PC-9 (cell line): ENCODE measurements at regions not wholly inside any gene's neighbourhood (a gene's known extent, or its start where the extent isn't known, plus 50 kb on each side); places are given as distances from the start of the nearest gene placed in this dataset.

ENCODE experiments used
- BruUV-seq: library from RNA; stranded (reverse); fragments of 400-500 nt; replicated peaks from 2 replicates; lab custom pipeline; 2021; lab: Mats Ljungman, UMichigan
- CTCF ChIA-PET: fragments of 300-600 bp; sonication (Branson Sonifier 250); formaldehyde crosslinking; loops from one replicate; lab custom pipeline; 2022; ENCODE audit warnings: antibody characterized with exemption; lab: Charles Lee
- POLR2A ChIA-PET: fragments of 300-600 bp; sonication (Branson Sonifier 250); formaldehyde crosslinking; loops from one replicate; lab custom pipeline; 2022; ENCODE audit warnings: antibody characterized with exemption; ENCODE audit not compliant: unreplicated experiment; lab: Charles Lee
- DNase-seq, 2 experiments: peaks; one replicate each; pipeline versions ENCODE4 v3.0.0 to v3.0.0-alpha.2; 2015 to 2022; ENCODE audit warnings: mixed read lengths in 1 of 2
- H2AFZ ChIP-seq: fragments of 200-600 bp; sonication (generic); 2 replicates; pipeline ENCODE4 v1.8.1; 2017; ENCODE audit warnings: antibody characterized with exemption
- H3F3A ChIP-seq: fragments of 200-600 bp; sonication (generic); 2 replicates; pipeline ENCODE4 v1.8.1; 2017; ENCODE audit warnings: antibody characterized with exemption, mild to moderate bottlenecking, low read depth; ENCODE audit not compliant: insufficient read depth
- H3K27ac ChIP-seq: fragments of 200-600 bp; sonication (generic); 2 replicates; pipeline ENCODE4 v1.6.1; 2016; ENCODE audit warnings: mixed run types
- H3K27me3 ChIP-seq: fragments of 200-600 bp; sonication (generic); 2 replicates; pipeline ENCODE4 v1.6.1; 2016; ENCODE audit warnings: low read depth, mixed run types; ENCODE audit not compliant: insufficient read depth
- H3K36me3 ChIP-seq: fragments of 200-600 bp; sonication (generic); 2 replicates; pipeline ENCODE4 v1.6.1; 2016; ENCODE audit warnings: low read depth, mixed run types
- H3K4me1 ChIP-seq: fragments of 200-600 bp; sonication (generic); replicated peaks from 2 replicates; pipeline ENCODE4 v1.6.1; 2016; ENCODE audit warnings: mixed run types; ENCODE audit not compliant: insufficient read depth
- H3K4me2 ChIP-seq: fragments of 200-600 bp; sonication (generic); 2 replicates; pipeline ENCODE4 v1.6.1; 2017; ENCODE audit warnings: mixed run types
- H3K4me3 ChIP-seq: fragments of 200-600 bp; sonication (generic); 2 replicates; pipeline ENCODE4 v1.6.1; 2016; ENCODE audit warnings: mixed run types
- H3K79me2 ChIP-seq: fragments of 200-600 bp; sonication (generic); 2 replicates; pipeline ENCODE4 v1.6.1; 2017; ENCODE audit warnings: low read depth, mixed run types
- H3K9me2 ChIP-seq: fragments of 200-600 bp; sonication (generic); 2 replicates; pipeline ENCODE4 v1.8.1; 2017; ENCODE audit warnings: mild to moderate bottlenecking; ENCODE audit not compliant: insufficient read depth
- H3K9me3 ChIP-seq: fragments of 200-600 bp; sonication (generic); 2 replicates; pipeline ENCODE4 v1.8.1; 2016; ENCODE audit warnings: low read depth; ENCODE audit not compliant: insufficient read depth
- H4K20me1 ChIP-seq: fragments of 200-600 bp; sonication (generic); 2 replicates; pipeline ENCODE4 v1.8.1; 2017; ENCODE audit not compliant: insufficient read depth
- CTCF ChIP-seq: fragments of 200-600 bp; sonication (generic); conservative IDR thresholded peaks from 2 replicates; pipeline ENCODE4 v1.6.1; 2017; ENCODE audit warnings: mixed run types, antibody characterized with exemption, mild to moderate bottlenecking, moderate library complexity
- EZH2 ChIP-seq: fragments of 200-600 bp; sonication (generic); IDR thresholded peaks from 2 replicates; pipeline ENCODE4 v1.8.0; 2017; ENCODE audit warnings: antibody characterized with exemption, low read depth
- intact Hi-C: fragments of 100-400 bp; cut with micrococcal nuclease; formaldehyde crosslinking; loops from one replicate; pipeline ENCODE4 v1.10.0; 2022; ENCODE audit not compliant: unreplicated experiment

GRCh38 chr4:140211693-140212092 is 57.7 kb upstream of the MAML3 start:
- CTCF ChIA-PET: interaction anchor here (0.7 kb wide), 1 partner anchor 502 kb away, joined by 3 read pairs; no protein-coding TSS in a partner anchor
- Histone ChIP-seq H3F3A (peaks cover 20% of the 10 kb centered on the region; the same call in 1 of the 2 replicates), H2AFZ (no peak overlapping the region), H3K9me2 (no peaks in the 10 kb centered on the region), H3K4me1 (peaks cover 33% of the 10 kb centered on the region), H3K79me2 (no peaks in the 10 kb centered on the region), H3K27me3 (no peaks in the 10 kb centered on the region), H3K4me3 (no peak overlapping the region), H4K20me1 (no peaks in the 10 kb centered on the region), H3K4me2 (peak overlapping the region; percentile 75), H3K9me3 (no peaks in the 10 kb centered on the region), H3K27ac (peak overlapping the region; percentile 90), H3K36me3 (no peaks in the 10 kb centered on the region)
- no TSS peak for BruUV-seq
- no peak for DNase-seq
- TF ChIP-seq CTCF (no peak), EZH2 (no peak)
- intact Hi-C loops: no loop called here
- POLR2A ChIA-PET: interaction anchor here (0.5 to 0.6 kb wide), 2 partner anchors 114 to 524 kb away, joined by 4 read pairs; no protein-coding TSS in a partner anchor

GRCh38 chr4:140211161-140211560 is 57.2 kb upstream of the MAML3 start:
- Histone ChIP-seq H3K4me3 (no peak overlapping the region), H3F3A (peaks cover 20% of the 10 kb centered on the region; the same call in 1 of the 2 replicates), H3K36me3 (no peaks in the 10 kb centered on the region), H3K4me1 (peaks cover 33% of the 10 kb centered on the region), H4K20me1 (no peaks in the 10 kb centered on the region), H3K27me3 (no peaks in the 10 kb centered on the region), H3K4me2 (no peak overlapping the region), H3K79me2 (no peaks in the 10 kb centered on the region), H2AFZ (no peak overlapping the region), H3K27ac (no peak overlapping the region), H3K9me3 (no peaks in the 10 kb centered on the region), H3K9me2 (no peaks in the 10 kb centered on the region)
- intact Hi-C loops: no loop called here
- TF ChIP-seq EZH2: no peak
- ChIA-PET POLR2A (interaction anchor here (0.6 kb wide), 1 partner anchor 113 kb away, joined by 4 read pairs; no protein-coding TSS in a partner anchor), CTCF (no interaction called here)
- DNase-seq: no peak
- BruUV-seq: no TSS peak

- no peak overlapping the region for H2AFZ ChIP-seq
- BruUV-seq: no TSS peak
- H3K4me1 ChIP-seq: peaks cover 29% of the 10 kb centered on the region
- no peaks in the 10 kb centered on the region for H3K27me3 ChIP-seq
- no peaks in the 10 kb centered on the region for H3K79me2 ChIP-seq
- no peak for DNase-seq
- CTCF ChIA-PET: no interaction called here
- peaks cover 18% of the 10 kb centered on the region; the same call in 1 of the 2 replicates for H3F3A ChIP-seq
- H3K9me2 ChIP-seq: no peaks in the 10 kb centered on the region
- no peak overlapping the region for H3K4me2 ChIP-seq
- H4K20me1 ChIP-seq: no peaks in the 10 kb centered on the region
- H3K27ac ChIP-seq: no peak overlapping the region
- H3K36me3 ChIP-seq: no peaks in the 10 kb centered on the region
- TF ChIP-seq EZH2 (no peak), CTCF (no peak)
- intact Hi-C loops: no loop called here
- no peak overlapping the region for H3K4me3 ChIP-seq
- POLR2A ChIA-PET: no interaction called here
- H3K9me3 ChIP-seq: no peaks in the 10 kb centered on the region
These were observed 54.9 kb upstream of the MAML3 start for GRCh38 chr4:140208921-140209320.
